Smooth muscle cell of the brain vasculature (primary cell): ENCODE measurements at regions not wholly inside any gene's neighbourhood (a gene's known extent, or its start where the extent isn't known, plus 50 kb on each side); places are given as distances from the start of the nearest gene placed in this dataset.

Experiments used
- DNase-seq: peaks from one replicate; pipeline ENCODE4 v3.0.0-alpha.2; 2012; ENCODE audit warnings: low read depth, low spot score

GRCh38 chr7:136665878-136666509 is 202.5 kb upstream of the CHRM2 start:
- no peak for DNase-seq

DNA sequence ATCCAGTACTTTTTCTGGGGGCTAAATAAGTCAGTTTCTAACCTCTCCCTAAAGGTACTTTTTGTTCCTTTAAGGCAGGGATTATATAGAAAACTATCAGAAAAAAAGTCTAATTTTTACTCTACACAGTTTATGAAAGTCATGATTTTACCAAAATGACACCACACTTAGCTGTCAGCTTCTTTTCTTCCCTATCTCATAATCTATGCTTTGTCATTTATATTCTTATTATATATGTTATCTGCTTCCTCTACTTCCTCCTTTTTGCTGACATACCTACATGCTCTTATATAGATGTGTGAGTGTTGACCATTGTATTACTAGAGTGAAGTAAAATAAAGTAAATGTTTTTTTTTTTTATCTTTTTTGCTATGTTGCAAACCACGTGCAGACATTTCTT is 203.9 kb upstream of the CHRM2 start:
- DNase-seq, result no peak

DNA sequence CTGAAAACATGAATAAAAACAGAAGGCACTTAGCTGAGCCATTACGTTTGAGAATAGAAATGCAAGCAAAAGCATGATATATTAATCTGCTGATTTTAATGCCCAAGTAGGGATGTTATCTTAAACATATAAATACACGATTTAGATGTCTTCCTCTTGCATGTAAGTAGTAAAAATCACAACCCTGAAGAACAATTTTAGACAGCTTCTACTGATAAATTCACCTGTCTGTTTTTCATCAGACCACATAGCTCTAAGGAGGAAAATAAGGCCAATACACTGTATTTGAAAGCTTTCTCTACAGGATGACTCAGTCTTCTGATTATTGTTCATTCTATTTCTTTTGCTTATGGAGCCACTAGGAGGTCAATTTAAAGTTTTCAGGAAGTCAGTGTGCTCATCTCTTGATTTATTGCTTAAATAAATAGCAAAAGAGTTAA is 210.9 kb upstream of the CHRM2 start:
- no peak for DNase-seq

DNA sequence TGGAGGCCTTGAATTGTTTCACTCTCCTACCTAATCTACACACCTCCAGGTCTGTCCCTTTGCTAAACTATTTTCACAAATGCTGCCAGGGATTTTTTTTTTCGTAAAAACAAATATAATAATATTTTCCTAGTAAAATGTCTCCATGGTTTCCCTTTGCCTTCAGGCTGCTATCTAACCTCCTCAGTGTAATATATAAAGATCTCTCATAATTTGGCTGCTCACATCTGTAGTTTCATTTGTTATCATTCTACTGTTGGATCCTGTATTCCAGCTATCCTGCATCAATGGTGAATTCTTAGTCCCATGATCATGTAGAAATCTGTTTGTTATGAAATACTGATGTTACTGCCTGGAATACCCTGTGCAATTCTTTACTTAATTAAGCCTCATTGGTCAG is 211.9 kb upstream of the CHRM2 start:
- DNase-seq, result no peak

DNA sequence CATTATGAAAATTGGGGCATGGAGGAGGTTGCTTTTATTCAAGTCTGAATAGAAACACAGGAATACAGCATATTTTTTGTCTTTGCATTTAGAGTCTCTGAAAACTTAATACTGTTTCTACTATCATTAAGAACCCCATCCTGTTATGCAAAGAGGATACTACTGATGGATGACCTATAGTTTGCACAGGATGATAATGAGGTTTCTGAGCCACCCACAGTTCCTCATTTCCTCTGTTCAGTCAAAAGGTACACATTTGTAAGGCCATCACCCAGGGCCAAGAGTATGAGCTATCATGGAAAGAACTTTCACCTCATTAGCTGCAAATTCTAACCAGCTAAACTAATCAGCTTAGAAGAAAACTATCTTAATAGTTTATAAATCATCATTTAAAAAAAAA is 213.0 kb upstream of the CHRM2 start:
- no peak for DNase-seq

- no peak for DNase-seq
Observed at GRCh38 chr7:136654406-136654805, 214.0 kb upstream of the CHRM2 start.

DNA sequence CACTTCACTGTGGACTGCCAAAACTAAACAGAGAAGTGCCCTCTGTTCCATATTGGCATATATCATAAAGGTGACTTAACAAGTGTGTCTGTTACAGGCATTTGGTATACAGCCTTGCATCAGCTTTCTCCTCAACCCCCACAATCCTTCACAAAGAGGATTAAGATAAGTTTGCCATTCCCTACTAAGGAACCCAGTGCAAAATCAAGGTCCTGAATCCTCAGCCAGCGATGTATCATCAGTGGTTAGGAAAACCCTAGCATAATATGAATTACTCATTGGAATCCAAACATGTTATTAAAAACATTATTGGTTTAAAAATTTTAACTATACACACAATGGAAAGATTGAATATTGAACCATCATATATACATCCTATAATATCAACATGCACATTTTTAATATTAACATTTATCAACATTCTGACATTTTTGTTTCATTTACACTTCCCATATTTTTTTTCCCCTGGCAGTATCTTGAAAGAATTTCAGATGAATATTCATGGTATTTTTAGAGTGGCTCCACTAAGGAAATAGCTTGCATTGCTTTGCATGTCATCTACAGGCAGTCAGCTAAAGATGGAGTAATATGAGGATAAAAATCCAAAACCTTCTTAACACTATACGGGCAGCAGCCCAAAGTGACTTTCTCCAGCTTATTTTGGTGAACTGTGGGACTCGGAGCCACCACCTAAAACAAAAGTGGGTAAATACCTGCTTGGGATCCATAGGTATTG is 215.6 kb upstream of the CHRM2 start:
- no peak for DNase-seq

GRCh38 chr7:136640977-136641376 is 227.5 kb upstream of the CHRM2 start:
- no peak for DNase-seq

- DNase-seq, result no peak
Observed at GRCh38 chr7:136637813-136638212, 230.6 kb upstream of the CHRM2 start.

GRCh38 chr7:136635751-136636150 is 232.7 kb upstream of the CHRM2 start:
- no peak for DNase-seq

GRCh38 chr7:136618818-136619217 is 249.6 kb upstream of the CHRM2 start:
- no peak for DNase-seq

- no peak for DNase-seq
Observed at GRCh38 chr7:136617176-136617575, 251.3 kb upstream of the CHRM2 start.

DNA sequence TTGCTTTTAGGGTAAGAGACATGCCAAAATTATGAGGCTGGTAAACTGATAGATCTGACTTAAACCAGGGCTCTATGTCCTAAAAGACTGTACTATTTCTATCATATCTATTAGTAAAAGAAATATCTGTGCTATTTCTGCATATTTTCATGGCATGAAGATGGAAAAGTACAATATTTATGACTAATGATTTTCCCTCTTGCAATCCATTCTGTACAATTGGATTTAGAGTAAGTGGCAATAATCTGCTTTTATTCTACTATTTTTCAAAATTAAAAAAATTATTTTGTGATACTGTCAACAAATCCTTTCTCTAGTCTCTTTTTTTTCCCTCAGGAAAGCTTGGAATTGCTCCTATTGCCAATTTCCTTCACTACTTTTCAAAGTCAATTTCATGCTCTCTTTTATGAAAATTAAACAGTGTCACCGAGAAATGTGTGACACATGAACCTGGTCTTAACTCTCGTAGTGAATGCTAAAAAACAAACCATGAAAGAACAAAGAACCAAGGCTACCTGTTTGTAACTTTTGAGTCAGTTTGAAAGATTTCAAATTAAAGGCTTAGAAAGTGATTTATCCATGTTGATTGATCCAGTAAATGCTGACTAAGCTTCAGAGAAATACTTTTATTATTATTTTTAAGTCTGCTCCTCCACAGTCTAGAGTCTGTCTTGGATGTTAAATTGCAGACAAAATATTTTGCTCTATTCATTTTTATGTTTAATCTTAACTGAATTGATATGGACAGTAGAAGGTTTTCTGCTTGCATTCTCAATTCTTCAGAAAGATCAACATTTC is 262.7 kb upstream of the CHRM2 start:
- no peak for DNase-seq

GRCh38 chr7:136601772-136602171 is 266.7 kb upstream of the CHRM2 start:
- DNase-seq, result no peak

DNA sequence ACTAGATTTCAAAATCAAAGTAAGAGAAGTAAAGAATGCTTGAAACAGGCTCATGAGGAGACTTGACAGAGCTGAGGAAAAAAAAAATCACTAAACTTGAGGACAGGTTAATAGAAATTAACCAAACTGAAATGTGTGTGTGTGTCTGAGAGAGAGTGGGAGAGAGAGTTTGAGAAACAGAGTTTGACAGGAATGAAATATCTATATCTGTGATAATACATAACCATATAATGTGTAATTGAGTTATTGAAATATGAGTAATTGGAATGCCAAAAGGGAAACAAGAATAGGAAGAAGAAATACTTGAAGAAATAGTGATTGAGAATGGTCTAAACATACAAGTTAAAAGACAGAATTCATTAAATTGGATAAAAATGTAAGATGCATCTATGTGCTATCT is 268.0 kb upstream of the CHRM2 start:
- no peak for DNase-seq

- DNase-seq, result no peak
Observed at GRCh38 chr7:136594739-136595144, 273.7 kb upstream of the CHRM2 start.

GRCh38 chr7:136588216-136588615 is 280.2 kb upstream of the CHRM2 start:
- DNase-seq, result no peak

GRCh38 chr7:136585954-136586670 is 282.3 kb upstream of the CHRM2 start:
- DNase-seq, result no peak

- DNase-seq, result no peak
Observed at GRCh38 chr7:136566491-136566890, 302.0 kb upstream of the CHRM2 start.

GRCh38 chr7:136555933-136556332 is 312.5 kb upstream of the CHRM2 start:
- no peak for DNase-seq

DNA sequence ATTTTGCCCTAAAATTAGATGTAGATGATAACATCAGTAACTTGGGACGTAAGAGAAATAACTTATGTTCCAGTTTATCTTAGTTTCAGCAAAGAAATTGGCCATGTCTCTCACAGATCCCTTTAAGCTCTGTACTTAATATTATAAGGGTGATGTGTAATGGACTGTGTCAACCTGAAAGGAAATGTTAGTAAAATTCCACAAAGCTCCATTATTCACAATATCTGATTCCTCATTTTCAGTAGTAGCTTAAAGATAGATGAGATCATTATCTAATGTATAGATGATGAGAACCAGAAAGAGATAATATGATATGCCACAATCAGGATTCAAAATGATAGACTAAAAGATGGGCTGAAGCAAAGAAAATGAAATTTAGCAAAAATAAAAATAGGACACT is 316.8 kb upstream of the CHRM2 start:
- DNase-seq, result no peak

- DNase-seq, result no peak
Observed at GRCh38 chr7:136549756-136550155, 318.7 kb upstream of the CHRM2 start.
